ENCODE measurements at regions not wholly inside any gene's neighbourhood (a gene's known extent, or its start where the extent isn't known, plus 50 kb on each side); places are given as distances from the start of the nearest gene placed in this dataset.
"Not testable (repeated sequence)": the region's sequence is repeated elsewhere in the genome, so short reads cannot be mapped to it uniquely, and the experiment has no call there.

GRCh38 chr2:146970981-146971380 is 873.8 kb upstream of the ACVR2A start:
- not testable (repeated sequence) for DNase-seq (ENCODE audit: low spot score)

GRCh38 chr2:146969703-146970102 is 875.1 kb upstream of the ACVR2A start:
- not testable (repeated sequence) for DNase-seq (ENCODE audit: low spot score)

- DNase-seq (ENCODE audit: low spot score): no peak
Measured at GRCh38 chr2:146964494-146964893, 880.3 kb upstream of the ACVR2A start.

- no peak for DNase-seq (ENCODE audit: low spot score)
Measured at GRCh38 chr2:146954544-146954943, 890.3 kb upstream of the ACVR2A start.

- DNase-seq (ENCODE audit: low spot score): peak; percentile 4
Measured at GRCh38 chr2:146952696-146953095, 892.1 kb upstream of the ACVR2A start.

GRCh38 chr2:146950911-146951310 is 893.9 kb upstream of the ACVR2A start:
- DNase-seq (ENCODE audit: low spot score): no peak

GRCh38 chr2:146950361-146950760 is 894.5 kb upstream of the ACVR2A start:
- DNase-seq (ENCODE audit: low spot score): no peak

- no peak for DNase-seq (ENCODE audit: low spot score)
Measured at GRCh38 chr2:146949400-146949799, 895.4 kb upstream of the ACVR2A start.

- DNase-seq (ENCODE audit: low spot score): no peak
Measured at GRCh38 chr2:146944601-146945000, 900.2 kb upstream of the ACVR2A start.

- DNase-seq (ENCODE audit: low spot score): no peak
Measured at GRCh38 chr2:146939991-146940685, 904.7 kb upstream of the ACVR2A start.

- no peak for DNase-seq (ENCODE audit: low spot score)
Measured at GRCh38 chr2:146934921-146935320, 909.9 kb upstream of the ACVR2A start.

- no peak for DNase-seq (ENCODE audit: low spot score)
Measured at GRCh38 chr2:146931109-146931508, 913.7 kb upstream of the ACVR2A start.

- DNase-seq (ENCODE audit: low spot score): peak; percentile 53
Measured at GRCh38 chr2:146927080-146927711, 917.6 kb upstream of the ACVR2A start.

- DNase-seq (ENCODE audit: low spot score): no peak
Measured at GRCh38 chr2:146918280-146918679, 926.5 kb upstream of the ACVR2A start.

GRCh38 chr2:146917431-146918042 is 927.3 kb upstream of the ACVR2A start:
- no peak for DNase-seq (ENCODE audit: low spot score)

- DNase-seq (ENCODE audit: low spot score): no peak
Measured at GRCh38 chr2:146916914-146917313, 927.9 kb upstream of the ACVR2A start.

GRCh38 chr2:146913476-146913875 is 931.4 kb upstream of the ACVR2A start:
- no peak for DNase-seq (ENCODE audit: low spot score)

- DNase-seq (ENCODE audit: low spot score): no peak
Measured at GRCh38 chr2:146912536-146912935, 932.3 kb upstream of the ACVR2A start.

GRCh38 chr2:146908776-146909175 is 936.1 kb upstream of the ACVR2A start:
- DNase-seq (ENCODE audit: low spot score): no peak

- DNase-seq (ENCODE audit: low spot score): no peak
Measured at GRCh38 chr2:146898083-146898482, 946.7 kb upstream of the ACVR2A start.

GRCh38 chr2:146894514-146894913 is 950.3 kb upstream of the ACVR2A start:
- no peak for DNase-seq (ENCODE audit: low spot score)

- no peak for DNase-seq (ENCODE audit: low spot score)
Measured at GRCh38 chr2:146893500-146894041, 951.3 kb upstream of the ACVR2A start.

- no peak for DNase-seq (ENCODE audit: low spot score)
Measured at GRCh38 chr2:146890491-146890890, 954.3 kb upstream of the ACVR2A start.

All from kidney tubule cell (primary cell).